Uterus (tissue), 2 donors: ENCODE measurements at regions not wholly inside any gene's neighbourhood (a gene's known extent, or its start where the extent isn't known, plus 50 kb on each side); places are given as distances from the start of the nearest gene placed in this dataset.

ENCODE experiments used
- POLR2A ChIP-seq, 2 donors: fragments of 450-650 bp; IDR thresholded peaks; one replicate each; pipeline ENCODE4 v1.6.1; 2016; ENCODE audit warnings: antibody characterized with exemption in 2 of 2, mild to moderate bottlenecking in 1 of 2, moderate library complexity in 1 of 2
- TF ChIP-seq, protein P1 (sequence below), 4 experiments: fragments of 200-600 bp in 2 of 4; fragments of 450-650 bp in 2 of 4; sonication (generic) in 2 of 4; IDR thresholded peaks; one replicate each; pipeline ENCODE4 v1.5.1; 2016 to 2019; ENCODE audit warnings: antibody characterized with exemption in 4 of 4, mild to moderate bottlenecking in 2 of 4, moderate library complexity in 1 of 4

DNA sequence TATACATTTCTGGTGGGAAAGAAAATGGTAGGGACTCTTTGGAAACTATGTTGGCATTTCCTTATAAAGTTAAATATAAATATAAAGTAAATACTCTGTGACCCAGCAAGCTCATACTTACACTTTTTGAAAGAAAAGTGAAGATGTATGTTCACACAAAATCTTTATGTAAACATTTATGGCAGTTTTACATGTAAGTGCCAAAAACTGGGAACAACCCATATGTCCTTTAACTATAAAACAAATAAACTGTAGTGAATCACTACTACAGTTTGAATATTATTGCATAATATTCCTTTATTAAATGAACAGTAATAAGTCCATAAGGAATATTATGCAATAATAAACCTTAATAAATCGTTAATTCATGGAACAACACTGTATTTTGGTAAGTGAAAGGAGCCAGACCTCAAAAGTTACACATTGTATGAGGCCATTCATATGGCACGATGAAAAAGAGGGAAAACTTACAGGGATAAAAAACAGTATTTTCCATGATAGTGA, 1660.3 kb upstream of the LRRTM3 start:
- TF ChIP-seq, protein P1, sequence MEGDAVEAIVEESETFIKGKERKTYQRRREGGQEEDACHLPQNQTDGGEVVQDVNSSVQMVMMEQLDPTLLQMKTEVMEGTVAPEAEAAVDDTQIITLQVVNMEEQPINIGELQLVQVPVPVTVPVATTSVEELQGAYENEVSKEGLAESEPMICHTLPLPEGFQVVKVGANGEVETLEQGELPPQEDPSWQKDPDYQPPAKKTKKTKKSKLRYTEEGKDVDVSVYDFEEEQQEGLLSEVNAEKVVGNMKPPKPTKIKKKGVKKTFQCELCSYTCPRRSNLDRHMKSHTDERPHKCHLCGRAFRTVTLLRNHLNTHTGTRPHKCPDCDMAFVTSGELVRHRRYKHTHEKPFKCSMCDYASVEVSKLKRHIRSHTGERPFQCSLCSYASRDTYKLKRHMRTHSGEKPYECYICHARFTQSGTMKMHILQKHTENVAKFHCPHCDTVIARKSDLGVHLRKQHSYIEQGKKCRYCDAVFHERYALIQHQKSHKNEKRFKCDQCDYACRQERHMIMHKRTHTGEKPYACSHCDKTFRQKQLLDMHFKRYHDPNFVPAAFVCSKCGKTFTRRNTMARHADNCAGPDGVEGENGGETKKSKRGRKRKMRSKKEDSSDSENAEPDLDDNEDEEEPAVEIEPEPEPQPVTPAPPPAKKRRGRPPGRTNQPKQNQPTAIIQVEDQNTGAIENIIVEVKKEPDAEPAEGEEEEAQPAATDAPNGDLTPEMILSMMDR (IDR thresholded peaks at IDR 0.05): no peak
- TF ChIP-seq POLR2A (IDR thresholded peaks at IDR 0.05): no peak
